ENCODE measurements at regions not wholly inside any gene's neighbourhood (a gene's known extent, or its start where the extent isn't known, plus 50 kb on each side); places are given as distances from the start of the nearest gene placed in this dataset.
"Not testable (repeated sequence)": the region's sequence is repeated elsewhere in the genome, so short reads cannot be mapped to it uniquely, and the experiment has no call there.

- TF ChIP-seq CTCF, POLR2A, EP300, POLR2AphosphoS5 (IDR thresholded peaks at IDR 0.05): not testable (repeated sequence)
Observed at GRCh38 chr6:21796979-21797378, 203.4 kb downstream of the SOX4 start.

Measured in suprapubic skin (tissue), 4 donors.